ENCODE measurements at regions not wholly inside any gene's neighbourhood (a gene's known extent, or its start where the extent isn't known, plus 50 kb on each side); places are given as distances from the start of the nearest gene placed in this dataset.
"Not testable (repeated sequence)": the region's sequence is repeated elsewhere in the genome, so short reads cannot be mapped to it uniquely, and the experiment has no call there.

DNA sequence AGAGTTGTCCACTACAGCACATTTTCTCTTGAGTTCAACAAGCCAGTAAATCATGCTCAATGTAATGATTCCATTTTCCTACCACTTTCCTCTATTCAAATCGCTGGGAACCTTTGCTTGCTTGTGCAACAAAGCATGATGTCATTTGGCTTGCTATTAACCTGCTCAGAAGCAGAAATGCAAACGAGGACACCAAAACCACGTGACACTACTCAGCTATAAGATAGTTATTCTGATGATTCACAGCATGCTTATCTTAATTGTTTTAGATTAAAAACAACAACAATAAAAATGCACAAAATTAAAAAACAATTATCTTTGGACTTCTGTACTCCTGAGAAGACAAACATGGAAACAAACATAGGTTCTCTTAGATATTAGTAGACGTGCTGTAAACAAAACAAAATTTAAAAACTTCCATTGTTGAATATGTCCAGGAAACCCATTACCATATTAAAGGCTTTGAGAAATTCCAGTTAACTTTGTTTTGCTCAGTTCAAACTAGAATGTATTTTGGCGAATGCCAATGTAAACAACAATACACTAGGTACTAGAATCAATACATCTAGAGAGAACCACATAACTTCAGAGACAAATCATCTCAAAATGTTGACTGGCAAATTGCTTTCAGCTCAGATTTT is 77.5 kb upstream of the KRAS start:
- DNase-seq: no peak

DNA sequence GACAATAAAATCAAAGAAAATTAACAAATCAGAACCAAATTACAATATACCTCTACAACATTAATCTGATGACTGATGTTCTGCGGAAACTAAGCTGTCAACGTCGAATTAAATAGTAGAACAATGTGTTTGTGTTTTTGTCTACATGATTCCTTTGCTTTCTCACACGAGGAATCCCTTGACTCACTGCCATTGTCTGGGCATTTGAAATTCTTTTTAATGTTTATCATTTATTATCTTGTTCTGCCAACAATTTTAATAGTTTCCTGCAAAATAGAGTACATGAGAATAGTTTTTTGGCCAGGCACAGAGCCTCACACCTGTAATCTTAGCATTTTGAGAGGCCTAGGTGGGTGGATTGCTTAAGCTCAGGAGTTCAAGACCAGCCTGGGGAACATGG is 76.6 kb upstream of the KRAS start:
- DNase-seq: no peak

GRCh38 chr12:25326326-25326725 is 75.6 kb upstream of the KRAS start:
- no peak for DNase-seq

DNA sequence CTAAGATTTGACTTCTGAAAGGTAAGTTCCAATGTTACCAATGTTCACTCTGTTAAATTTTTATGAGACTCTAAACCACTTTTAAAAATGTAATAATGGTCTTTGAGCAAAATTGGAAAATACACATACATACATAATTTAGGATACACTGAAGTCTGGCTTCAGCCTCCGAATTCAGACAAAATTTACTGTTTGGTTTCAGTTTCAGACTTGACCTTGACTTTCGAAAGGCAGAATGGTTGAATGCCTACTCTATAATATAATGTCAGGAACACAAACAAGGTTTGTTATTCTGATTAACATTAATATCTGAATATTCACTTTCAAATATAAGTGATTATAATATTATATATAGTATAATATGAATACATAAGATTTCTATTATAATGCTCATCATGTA is 74.1 kb upstream of the KRAS start:
- DNase-seq: no peak

DNA sequence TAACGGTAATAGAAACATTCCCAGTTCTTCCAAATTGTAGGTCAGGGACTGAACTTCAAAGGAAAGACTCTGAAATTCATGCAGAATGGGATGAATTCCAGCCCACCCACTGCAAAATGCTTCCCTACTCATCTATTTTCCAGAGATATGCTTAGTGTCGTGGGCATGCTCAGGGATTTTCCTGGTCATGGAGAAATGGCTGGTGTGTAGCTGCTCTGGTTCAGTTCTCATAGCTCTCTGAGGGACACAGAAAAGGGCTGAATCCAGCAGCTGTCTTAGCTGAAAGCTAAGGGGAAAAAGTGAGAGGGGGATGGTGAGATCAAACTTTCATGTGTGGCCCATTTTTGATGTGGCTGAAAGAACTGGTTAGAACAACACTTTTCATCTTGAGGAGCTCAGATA is 72.9 kb upstream of the KRAS start:
- DNase-seq: peak in 1 of 2 experiments; percentile 2

GRCh38 chr12:25322918-25323531 is 72.3 kb upstream of the KRAS start:
- no peak for DNase-seq

GRCh38 chr12:25322351-25322750 is 71.6 kb upstream of the KRAS start:
- no peak for DNase-seq

GRCh38 chr12:25321772-25322171 is 71.0 kb upstream of the KRAS start:
- no peak for DNase-seq

GRCh38 chr12:25320123-25321006 is 69.6 kb upstream of the KRAS start:
- no peak for DNase-seq

DNA sequence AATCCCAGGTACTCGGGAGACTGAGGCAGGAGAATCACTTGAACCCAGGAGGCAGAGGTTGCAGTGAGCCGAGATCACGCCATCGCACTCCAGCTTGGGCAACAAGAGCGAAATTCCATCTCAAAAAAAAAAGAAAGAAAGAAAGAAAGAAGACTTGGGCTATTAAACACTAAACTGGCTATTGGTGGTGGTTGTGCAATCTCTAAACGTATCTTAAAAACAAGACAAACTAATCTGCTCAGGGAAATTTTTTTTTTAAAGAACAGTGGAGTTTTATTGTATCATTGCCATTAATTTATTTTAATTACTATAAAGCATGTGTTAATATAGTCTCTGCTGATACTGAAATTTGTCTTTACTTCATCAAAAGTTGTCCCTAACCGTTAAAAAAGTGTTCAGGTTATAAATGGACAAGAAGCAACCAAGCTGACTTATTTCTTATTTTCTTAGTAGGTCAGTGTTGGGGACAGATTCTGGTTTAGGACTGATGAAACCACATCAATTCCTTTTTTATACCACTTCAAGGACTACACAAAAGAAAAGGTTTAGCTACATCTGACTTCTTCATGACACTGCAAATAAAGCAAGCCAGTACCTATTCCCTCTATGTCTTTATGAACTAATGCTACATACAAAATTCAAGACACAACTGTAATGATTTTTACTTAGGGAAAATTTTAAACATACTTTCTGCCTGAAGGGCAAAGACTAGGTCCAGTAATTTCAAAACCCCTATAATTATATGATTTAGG is 68.7 kb upstream of the KRAS start:
- DNase-seq: no peak

DNA sequence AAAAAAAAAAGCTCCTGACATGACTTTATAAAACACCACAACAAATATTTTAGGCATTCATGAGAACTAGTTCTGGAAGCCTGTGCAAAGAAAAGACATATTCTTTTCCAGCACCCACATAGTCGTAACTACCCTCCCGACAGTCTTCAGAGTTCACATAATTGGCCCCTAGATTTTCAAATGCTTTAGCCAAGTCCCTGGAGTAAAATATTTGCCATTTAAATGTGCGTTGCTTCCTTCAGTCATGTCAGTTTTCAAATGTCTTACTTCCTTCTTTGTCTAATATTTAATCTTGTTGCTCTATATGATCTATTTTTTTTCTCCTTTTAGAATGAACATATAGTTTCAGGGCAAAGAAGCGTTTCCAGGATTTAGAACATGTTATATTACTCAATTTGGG is 66.8 kb upstream of the KRAS start:
- no peak for DNase-seq

DNA sequence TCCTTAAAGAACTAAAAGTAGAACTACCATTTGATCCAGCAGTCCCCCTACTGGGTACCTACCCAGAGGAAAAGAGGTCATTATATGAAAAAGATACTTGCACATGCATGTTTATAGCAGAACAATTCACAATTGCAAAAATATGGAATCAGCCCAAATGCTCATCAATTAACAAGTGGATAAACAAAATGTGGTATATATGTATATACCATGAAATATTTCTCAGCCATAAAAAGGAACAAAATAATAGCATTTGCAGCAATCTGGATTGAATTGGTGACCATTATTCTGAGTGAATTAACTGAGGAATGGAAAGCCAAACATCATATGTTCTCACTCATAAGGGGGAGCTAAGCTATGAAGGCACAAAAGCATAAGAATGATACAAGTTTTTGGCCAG is 64.7 kb upstream of the KRAS start:
- no peak for DNase-seq

GRCh38 chr12:25313266-25313990 is 62.7 kb upstream of the KRAS start:
- not testable (repeated sequence) for DNase-seq

GRCh38 chr12:25311506-25311905 is 60.8 kb upstream of the KRAS start:
- DNase-seq: no peak

- not testable (repeated sequence) for DNase-seq
Observed at GRCh38 chr12:25310071-25310470, 59.3 kb upstream of the KRAS start.

DNA sequence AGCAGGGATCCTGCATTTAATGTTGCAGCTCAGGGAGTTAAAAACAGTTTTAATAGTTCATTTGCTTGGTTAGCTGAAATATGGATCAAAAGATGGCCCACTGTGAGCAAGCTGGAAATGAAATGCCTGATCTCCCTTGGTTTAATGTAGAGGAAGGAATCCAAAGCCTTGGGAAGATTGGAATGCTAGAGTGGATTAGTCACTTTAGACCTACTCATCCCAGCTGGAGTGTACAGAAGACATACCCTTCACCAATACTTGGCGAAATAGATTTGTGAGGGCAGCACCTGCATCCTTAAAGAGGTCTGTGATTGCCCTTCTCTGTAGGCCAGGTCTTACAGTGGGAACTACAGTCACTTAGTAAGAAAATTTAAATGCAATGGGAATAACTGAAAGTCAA is 58.0 kb upstream of the KRAS start:
- DNase-seq: no peak

GRCh38 chr12:25307818-25308217 is 57.1 kb upstream of the KRAS start:
- DNase-seq: no peak

GRCh38 chr12:25301798-25302197 is 51.1 kb upstream of the KRAS start:
- DNase-seq: no peak
